ENCODE measurements at regions not wholly inside any gene's neighbourhood (a gene's known extent, or its start where the extent isn't known, plus 50 kb on each side); places are given as distances from the start of the nearest gene placed in this dataset.

- no peak for DNase-seq (ENCODE audit: extremely low read depth, low read depth)
- TF ChIP-seq CTCF (IDR thresholded peaks at IDR 0.05; ENCODE audit: low read depth, low read length) = no peak
Observed at GRCh38 chr10:4059471-4060138, 274.6 kb upstream of the KLF6 start.

GRCh38 chr10:4058514-4059029 is 273.6 kb upstream of the KLF6 start:
- no peak for DNase-seq (ENCODE audit: extremely low read depth, low read depth)
- no peak for TF ChIP-seq CTCF (IDR thresholded peaks at IDR 0.05; ENCODE audit: low read depth, low read length)

DNA sequence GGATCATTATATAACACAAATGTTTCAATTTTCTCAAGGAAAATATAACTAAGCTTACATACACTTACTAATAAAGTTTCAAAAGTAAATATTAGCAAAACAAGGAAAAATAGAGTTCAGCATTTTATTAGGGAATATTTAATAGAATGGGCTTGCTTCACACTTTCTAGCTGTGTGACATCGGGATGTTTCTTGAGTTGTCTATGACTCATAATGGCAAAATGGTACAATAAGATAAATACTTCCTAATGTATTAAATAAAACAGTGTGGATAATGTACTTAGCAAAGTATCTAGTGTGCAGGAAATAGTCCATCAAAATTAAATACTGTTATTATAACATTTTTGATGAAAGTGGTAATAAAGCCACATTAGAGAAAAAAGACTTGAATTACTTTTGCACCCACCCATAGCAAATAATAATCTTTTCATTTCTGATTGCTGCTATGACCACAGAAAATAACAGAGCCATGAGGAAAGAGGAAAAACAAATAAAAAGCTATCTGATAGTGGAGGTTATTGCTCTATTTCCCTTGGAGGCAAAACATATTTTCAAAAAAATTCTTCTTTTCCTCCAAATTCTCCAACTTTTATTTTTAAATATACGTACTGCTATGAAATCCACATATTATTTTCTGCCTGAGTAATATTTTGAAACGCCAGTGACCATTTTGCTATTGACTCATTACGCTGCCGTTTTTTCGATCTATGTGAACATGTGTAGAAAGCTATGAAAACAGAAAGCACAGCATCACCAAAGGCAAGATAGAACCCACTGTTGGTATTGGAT is 272.9 kb upstream of the KLF6 start:
- no peak for TF ChIP-seq CTCF (IDR thresholded peaks at IDR 0.05; ENCODE audit: low read depth, low read length)
- no peak for DNase-seq (ENCODE audit: extremely low read depth, low read depth)

GRCh38 chr10:4057021-4057420 is 272.0 kb upstream of the KLF6 start:
- TF ChIP-seq CTCF (IDR thresholded peaks at IDR 0.05; ENCODE audit: low read depth, low read length) = no peak

DNA sequence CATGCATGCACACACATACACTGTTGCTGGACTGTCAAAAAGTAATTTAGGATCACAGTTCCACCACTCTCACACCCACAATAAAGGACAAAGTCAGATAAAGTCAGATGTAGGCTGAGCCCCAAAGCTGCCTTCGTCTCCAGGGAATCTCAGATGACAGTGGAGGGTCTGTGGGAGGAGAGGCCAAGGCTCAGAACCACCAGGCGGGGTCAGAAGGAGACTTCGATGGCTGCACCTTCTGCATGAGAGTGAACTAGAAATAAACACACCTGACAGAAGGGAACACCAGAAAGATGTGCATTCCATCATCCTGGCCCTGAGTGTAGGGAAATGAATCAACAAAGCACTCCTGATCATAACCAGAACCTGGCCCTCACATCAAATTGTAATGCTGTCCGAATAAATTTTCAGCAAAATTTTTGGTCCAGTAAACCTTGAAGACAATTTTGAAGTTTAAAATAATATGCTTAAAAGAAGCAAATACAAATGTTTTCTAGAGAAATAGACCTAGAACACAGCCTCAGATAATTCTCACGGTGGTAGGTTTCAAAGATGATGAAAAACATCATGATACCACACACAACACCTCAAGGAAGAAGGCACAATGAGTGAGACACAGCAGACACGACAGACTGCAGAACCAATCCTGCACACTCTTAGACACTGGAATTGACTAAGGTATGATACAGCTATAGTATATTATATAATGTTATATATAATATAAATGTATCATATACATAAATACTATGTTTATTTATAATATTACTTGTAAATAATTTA is 269.8 kb upstream of the KLF6 start:
- TF ChIP-seq CTCF (IDR thresholded peaks at IDR 0.05; ENCODE audit: low read depth, low read length) = no peak
- no peak for DNase-seq (ENCODE audit: extremely low read depth, low read depth)

More at GRCh38 chr10:4057021-4057420, 272.0 kb upstream of the KLF6 start:
- no peak for DNase-seq (ENCODE audit: extremely low read depth, low read depth)

GRCh38 chr10:4053940-4054339 is 268.9 kb upstream of the KLF6 start:
- no peak for TF ChIP-seq CTCF (IDR thresholded peaks at IDR 0.05; ENCODE audit: low read depth, low read length)
- DNase-seq (ENCODE audit: extremely low read depth, low read depth) = no peak

Data from AG09319 (cell line).